Suprapubic skin (tissue), 4 donors: ENCODE measurements at regions not wholly inside any gene's neighbourhood (a gene's known extent, or its start where the extent isn't known, plus 50 kb on each side); places are given as distances from the start of the nearest gene placed in this dataset.

Experiments
- EP300 ChIP-seq: sonication (generic); formaldehyde crosslinking; IDR thresholded peaks from one replicate; pipeline ENCODE4 v1.6.1; 2017; ENCODE audit warnings: antibody characterized with exemption
- POLR2A ChIP-seq, 2 donors: fragments of 450-650 bp; IDR thresholded peaks; one replicate each; pipeline ENCODE4 v1.6.1; 2017; ENCODE audit warnings: antibody characterized with exemption in 2 of 2, mild to moderate bottlenecking in 2 of 2, moderate library complexity in 2 of 2
- POLR2AphosphoS5 ChIP-seq, 3 donors: sonication (generic); formaldehyde crosslinking; IDR thresholded peaks; one replicate each; pipeline ENCODE4 v1.6.1; 2017; ENCODE audit warnings: antibody characterized with exemption in 3 of 3
- TF ChIP-seq, protein P1 (sequence below), 2 donors: fragments of 200-600 bp in 1 of 2; fragments of 450-650 bp in 1 of 2; sonication (generic) in 1 of 2; IDR thresholded peaks; one replicate each; pipeline ENCODE4 v1.5.1; 2016 to 2019; ENCODE audit warnings: antibody characterized with exemption in 2 of 2, mild to moderate bottlenecking in 1 of 2, moderate library complexity in 1 of 2

DNA sequence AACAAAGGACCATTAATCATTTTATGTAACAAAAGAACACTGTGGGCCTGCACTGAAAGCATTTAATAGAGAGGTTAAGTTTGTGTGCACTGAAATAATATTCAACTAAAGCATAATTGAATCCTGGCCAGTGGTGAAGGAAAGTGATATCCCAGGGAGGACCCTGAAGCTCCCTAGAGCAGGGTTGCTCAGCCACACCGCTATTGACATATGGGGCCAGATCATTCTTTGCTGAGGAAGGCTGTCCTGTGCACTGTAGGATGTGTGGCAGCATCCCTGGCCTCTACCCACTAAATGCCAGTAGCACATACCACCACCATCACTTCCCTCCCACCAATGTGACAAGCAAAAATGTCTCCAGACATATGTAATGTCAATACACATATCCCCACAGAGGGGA is 166.1 kb upstream of the MTNR1B start:
- TF ChIP-seq, protein P1, sequence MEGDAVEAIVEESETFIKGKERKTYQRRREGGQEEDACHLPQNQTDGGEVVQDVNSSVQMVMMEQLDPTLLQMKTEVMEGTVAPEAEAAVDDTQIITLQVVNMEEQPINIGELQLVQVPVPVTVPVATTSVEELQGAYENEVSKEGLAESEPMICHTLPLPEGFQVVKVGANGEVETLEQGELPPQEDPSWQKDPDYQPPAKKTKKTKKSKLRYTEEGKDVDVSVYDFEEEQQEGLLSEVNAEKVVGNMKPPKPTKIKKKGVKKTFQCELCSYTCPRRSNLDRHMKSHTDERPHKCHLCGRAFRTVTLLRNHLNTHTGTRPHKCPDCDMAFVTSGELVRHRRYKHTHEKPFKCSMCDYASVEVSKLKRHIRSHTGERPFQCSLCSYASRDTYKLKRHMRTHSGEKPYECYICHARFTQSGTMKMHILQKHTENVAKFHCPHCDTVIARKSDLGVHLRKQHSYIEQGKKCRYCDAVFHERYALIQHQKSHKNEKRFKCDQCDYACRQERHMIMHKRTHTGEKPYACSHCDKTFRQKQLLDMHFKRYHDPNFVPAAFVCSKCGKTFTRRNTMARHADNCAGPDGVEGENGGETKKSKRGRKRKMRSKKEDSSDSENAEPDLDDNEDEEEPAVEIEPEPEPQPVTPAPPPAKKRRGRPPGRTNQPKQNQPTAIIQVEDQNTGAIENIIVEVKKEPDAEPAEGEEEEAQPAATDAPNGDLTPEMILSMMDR (IDR thresholded peaks at IDR 0.05): no peak
- TF ChIP-seq POLR2A (IDR thresholded peaks at IDR 0.05) (no peak), POLR2AphosphoS5 (IDR thresholded peaks at IDR 0.05) (no peak), EP300 (no peak)
